ENCODE measurements at regions not wholly inside any gene's neighbourhood (a gene's known extent, or its start where the extent isn't known, plus 50 kb on each side); places are given as distances from the start of the nearest gene placed in this dataset.
"Not testable (repeated sequence)": the region's sequence is repeated elsewhere in the genome, so short reads cannot be mapped to it uniquely, and the experiment has no call there.

DNA sequence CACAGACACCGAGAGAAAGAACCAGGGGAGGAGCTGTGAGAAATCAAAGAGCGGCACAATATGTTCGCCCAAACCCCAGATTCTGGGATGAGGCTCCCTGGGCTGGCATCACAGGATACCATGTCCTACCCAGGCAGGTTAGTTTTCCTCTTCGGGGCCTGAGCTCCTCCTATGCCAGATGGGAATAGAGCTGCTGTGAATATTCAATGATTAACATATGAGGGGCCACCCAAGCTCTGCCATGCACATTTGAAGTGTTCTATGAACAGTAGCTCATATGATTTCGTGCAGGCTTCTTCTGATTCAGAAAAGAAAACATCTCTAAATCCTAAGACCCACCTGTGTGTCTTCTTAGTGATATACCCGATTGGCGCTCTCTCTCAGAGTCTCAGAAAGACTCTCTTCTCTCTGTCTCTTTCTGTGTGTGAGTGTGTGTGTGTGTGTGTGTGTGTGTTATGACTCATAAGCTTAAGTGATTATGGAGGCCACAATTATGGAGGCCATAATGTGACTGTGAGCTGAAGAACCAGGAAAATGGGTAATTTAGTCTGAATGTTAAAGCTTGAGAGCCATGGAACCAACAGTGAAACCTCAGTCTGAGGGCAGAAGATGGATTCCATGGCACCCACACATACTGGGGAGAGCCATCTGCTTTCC, 220.5 kb downstream of the KLF6 start:
- no peaks in the 10 kb centered on the region for H3K27me3 ChIP-seq
- H3K27ac ChIP-seq = no peak overlapping the region
- H3K36me3 ChIP-seq = no peaks in the 10 kb centered on the region
- no peaks in the 10 kb centered on the region for H3K9me3 ChIP-seq
- intact Hi-C loops (cut with DNase I; ENCODE audit: low total_unique reads) = no loop called here
- no peaks in the 10 kb centered on the region for H3K4me1 ChIP-seq
- DNase-seq = no peak
- TF ChIP-seq, protein P1, sequence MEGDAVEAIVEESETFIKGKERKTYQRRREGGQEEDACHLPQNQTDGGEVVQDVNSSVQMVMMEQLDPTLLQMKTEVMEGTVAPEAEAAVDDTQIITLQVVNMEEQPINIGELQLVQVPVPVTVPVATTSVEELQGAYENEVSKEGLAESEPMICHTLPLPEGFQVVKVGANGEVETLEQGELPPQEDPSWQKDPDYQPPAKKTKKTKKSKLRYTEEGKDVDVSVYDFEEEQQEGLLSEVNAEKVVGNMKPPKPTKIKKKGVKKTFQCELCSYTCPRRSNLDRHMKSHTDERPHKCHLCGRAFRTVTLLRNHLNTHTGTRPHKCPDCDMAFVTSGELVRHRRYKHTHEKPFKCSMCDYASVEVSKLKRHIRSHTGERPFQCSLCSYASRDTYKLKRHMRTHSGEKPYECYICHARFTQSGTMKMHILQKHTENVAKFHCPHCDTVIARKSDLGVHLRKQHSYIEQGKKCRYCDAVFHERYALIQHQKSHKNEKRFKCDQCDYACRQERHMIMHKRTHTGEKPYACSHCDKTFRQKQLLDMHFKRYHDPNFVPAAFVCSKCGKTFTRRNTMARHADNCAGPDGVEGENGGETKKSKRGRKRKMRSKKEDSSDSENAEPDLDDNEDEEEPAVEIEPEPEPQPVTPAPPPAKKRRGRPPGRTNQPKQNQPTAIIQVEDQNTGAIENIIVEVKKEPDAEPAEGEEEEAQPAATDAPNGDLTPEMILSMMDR (IDR thresholded peaks at IDR 0.05) = no peak
- no peak for TF ChIP-seq POLR2A (IDR thresholded peaks at IDR 0.05)
- H3K4me3 ChIP-seq = no peak overlapping the region

GRCh38 chr10:3563298-3563697, 221.7 kb downstream of the KLF6 start:
- H3K27me3 ChIP-seq = no peaks in the 10 kb centered on the region
- H3K36me3 ChIP-seq = no peaks in the 10 kb centered on the region
- no peaks in the 10 kb centered on the region for H3K9me3 ChIP-seq
- DNase-seq = no peak
- intact Hi-C loops (cut with DNase I; ENCODE audit: low total_unique reads) = no loop called here
- TF ChIP-seq POLR2A (IDR thresholded peaks at IDR 0.05) = no peak
- TF ChIP-seq, protein P1 (IDR thresholded peaks at IDR 0.05) = no peak
- H3K4me3 ChIP-seq = no peak overlapping the region
- H3K27ac ChIP-seq = no peak overlapping the region
- no peaks in the 10 kb centered on the region for H3K4me1 ChIP-seq

DNA sequence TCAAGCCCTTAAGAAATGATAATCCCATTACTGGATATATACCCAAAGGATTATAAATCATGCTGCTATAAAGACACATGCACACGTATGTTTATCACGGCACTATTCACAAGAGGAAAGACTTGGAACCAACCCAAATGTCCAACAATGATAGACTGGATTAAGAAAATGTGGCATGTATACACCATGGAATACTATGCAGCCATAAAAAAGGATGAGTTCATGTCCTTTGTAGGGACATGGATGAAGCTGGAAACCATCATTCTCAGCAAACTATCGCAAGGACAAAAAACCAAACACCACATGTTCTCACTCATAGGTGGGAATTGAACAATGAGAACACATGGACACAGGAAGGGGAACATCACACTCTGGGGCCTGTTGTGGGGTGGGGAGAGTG, 224.4 kb downstream of the KLF6 start:
- H3K4me3 ChIP-seq; H3K27me3 ChIP-seq; intact Hi-C loops (cut with DNase I; ENCODE audit: low total_unique reads); H3K36me3 ChIP-seq; H3K9me3 ChIP-seq; H3K27ac ChIP-seq; H3K4me1 ChIP-seq; DNase-seq: not testable (repeated sequence)

GRCh38 chr10:3559527-3559926, 225.5 kb downstream of the KLF6 start:
- TF ChIP-seq, protein P1 (IDR thresholded peaks at IDR 0.05) = no peak
- TF ChIP-seq POLR2A (IDR thresholded peaks at IDR 0.05) = no peak
- H3K4me1 ChIP-seq = no peaks in the 10 kb centered on the region
- intact Hi-C loops (cut with DNase I; ENCODE audit: low total_unique reads) = no loop called here
- no peaks in the 10 kb centered on the region for H3K9me3 ChIP-seq
- H3K27ac ChIP-seq = no peak overlapping the region
- DNase-seq = no peak
- no peaks in the 10 kb centered on the region for H3K36me3 ChIP-seq
- H3K27me3 ChIP-seq = no peaks in the 10 kb centered on the region
- no peak overlapping the region for H3K4me3 ChIP-seq

GRCh38 chr10:3559011-3559410, 226.0 kb downstream of the KLF6 start:
- H3K4me3 ChIP-seq = no peak overlapping the region
- intact Hi-C loops (cut with DNase I; ENCODE audit: low total_unique reads) = no loop called here
- DNase-seq = no peak
- no peaks in the 10 kb centered on the region for H3K36me3 ChIP-seq
- no peak for TF ChIP-seq POLR2A (IDR thresholded peaks at IDR 0.05)
- TF ChIP-seq, protein P1 (IDR thresholded peaks at IDR 0.05) = no peak
- H3K27ac ChIP-seq = no peak overlapping the region
- H3K27me3 ChIP-seq = no peaks in the 10 kb centered on the region
- no peaks in the 10 kb centered on the region for H3K9me3 ChIP-seq
- no peaks in the 10 kb centered on the region for H3K4me1 ChIP-seq

DNA sequence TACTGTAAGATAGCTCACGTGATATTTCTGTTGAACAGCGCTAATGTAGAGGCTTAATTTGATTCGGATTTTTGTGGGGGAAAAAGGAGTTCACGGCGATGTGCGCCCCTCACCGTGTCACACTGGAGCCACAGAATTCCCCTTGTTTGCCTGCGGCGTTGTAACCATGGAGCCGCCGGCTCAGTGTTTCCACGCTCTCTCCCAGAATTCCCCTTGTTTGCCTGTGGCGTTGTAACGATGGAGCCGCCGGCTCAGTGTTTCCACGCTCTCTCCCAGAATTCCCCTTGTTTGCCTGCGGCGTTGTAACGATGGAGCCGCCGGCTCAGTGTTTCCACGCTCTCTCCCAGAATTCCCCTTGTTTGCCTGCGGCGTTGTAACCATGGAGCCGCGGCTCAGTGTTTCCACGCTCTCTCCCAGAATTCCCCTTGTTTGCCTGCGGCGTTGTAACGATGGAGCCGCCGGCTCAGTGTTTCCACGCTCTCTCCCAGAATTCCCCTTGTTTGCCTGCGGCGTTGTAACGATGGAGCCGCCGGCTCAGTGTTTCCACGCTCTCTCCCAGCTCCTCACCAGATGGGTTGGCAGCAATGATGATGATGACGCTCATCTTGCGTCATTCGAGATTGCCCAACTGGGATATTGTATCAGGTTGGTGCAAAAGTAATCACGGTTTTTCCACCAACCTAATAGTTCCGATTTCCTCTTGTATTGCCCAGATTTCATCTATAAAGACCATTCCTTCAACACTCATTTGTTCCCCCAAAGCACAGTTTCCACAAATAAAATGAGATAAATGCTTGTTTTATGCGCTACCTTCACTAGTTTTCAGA, 228.6 kb downstream of the KLF6 start:
- H3K36me3 ChIP-seq; H3K4me1 ChIP-seq; DNase-seq; H3K9me3 ChIP-seq; H3K27me3 ChIP-seq; H3K4me3 ChIP-seq; H3K27ac ChIP-seq; intact Hi-C loops (cut with DNase I; ENCODE audit: low total_unique reads): not testable (repeated sequence)
